ENCODE measurements at regions not wholly inside any gene's neighbourhood (a gene's known extent, or its start where the extent isn't known, plus 50 kb on each side); places are given as distances from the start of the nearest gene placed in this dataset.

GRCh38 chr2:67054728-67055127 is 342.4 kb upstream of the ETAA1 start:
- no peak for DNase-seq

GRCh38 chr2:67055387-67056304 is 341.5 kb upstream of the ETAA1 start:
- DNase-seq: no peak

- DNase-seq: no peak
Measured at GRCh38 chr2:67057123-67057522, 340.0 kb upstream of the ETAA1 start.

- DNase-seq: no peak
Measured at GRCh38 chr2:67057901-67058703, 339.0 kb upstream of the ETAA1 start.

GRCh38 chr2:67065046-67065445 is 332.1 kb upstream of the ETAA1 start:
- no peak for DNase-seq

- DNase-seq: no peak
Measured at GRCh38 chr2:67066782-67067181, 330.4 kb upstream of the ETAA1 start.

GRCh38 chr2:67067656-67068055 is 329.5 kb upstream of the ETAA1 start:
- DNase-seq: no peak

GRCh38 chr2:67070826-67071225 is 326.3 kb upstream of the ETAA1 start:
- no peak for DNase-seq

- DNase-seq: no peak
Measured at GRCh38 chr2:67075056-67075455, 322.1 kb upstream of the ETAA1 start.

- no peak for DNase-seq
Measured at GRCh38 chr2:67075530-67076238, 321.4 kb upstream of the ETAA1 start.

- no peak for DNase-seq
Measured at GRCh38 chr2:67076239-67076624, 320.9 kb upstream of the ETAA1 start.

- no peak for DNase-seq
Measured at GRCh38 chr2:67079729-67080128, 317.4 kb upstream of the ETAA1 start.

GRCh38 chr2:67082813-67083212 is 314.3 kb upstream of the ETAA1 start:
- no peak for DNase-seq

- no peak for DNase-seq
Measured at GRCh38 chr2:67083951-67084350, 313.2 kb upstream of the ETAA1 start.

GRCh38 chr2:67085146-67085545 is 312.0 kb upstream of the ETAA1 start:
- DNase-seq: no peak

- DNase-seq: no peak
Measured at GRCh38 chr2:67091681-67092080, 305.5 kb upstream of the ETAA1 start.

- DNase-seq: no peak
Measured at GRCh38 chr2:67095121-67095520, 302.0 kb upstream of the ETAA1 start.

GRCh38 chr2:67096886-67097285 is 300.2 kb upstream of the ETAA1 start:
- DNase-seq: no peak

- no peak for DNase-seq
Measured at GRCh38 chr2:67103157-67103556, 294.0 kb upstream of the ETAA1 start.

- DNase-seq: no peak
Measured at GRCh38 chr2:67108231-67108630, 288.9 kb upstream of the ETAA1 start.

GRCh38 chr2:67124531-67124930 is 272.6 kb upstream of the ETAA1 start:
- no peak for DNase-seq

- DNase-seq: no peak
Measured at GRCh38 chr2:67130531-67131256, 266.4 kb upstream of the ETAA1 start.

- no peak for DNase-seq
Measured at GRCh38 chr2:67131257-67131609, 265.9 kb upstream of the ETAA1 start.

Data from suppressor macrophage treated with lipopolysaccharide for 1 hour (primary cell).